ENCODE measurements at regions not wholly inside any gene's neighbourhood (a gene's known extent, or its start where the extent isn't known, plus 50 kb on each side); places are given as distances from the start of the nearest gene placed in this dataset.
"Not testable (repeated sequence)": the region's sequence is repeated elsewhere in the genome, so short reads cannot be mapped to it uniquely, and the experiment has no call there.

DNA sequence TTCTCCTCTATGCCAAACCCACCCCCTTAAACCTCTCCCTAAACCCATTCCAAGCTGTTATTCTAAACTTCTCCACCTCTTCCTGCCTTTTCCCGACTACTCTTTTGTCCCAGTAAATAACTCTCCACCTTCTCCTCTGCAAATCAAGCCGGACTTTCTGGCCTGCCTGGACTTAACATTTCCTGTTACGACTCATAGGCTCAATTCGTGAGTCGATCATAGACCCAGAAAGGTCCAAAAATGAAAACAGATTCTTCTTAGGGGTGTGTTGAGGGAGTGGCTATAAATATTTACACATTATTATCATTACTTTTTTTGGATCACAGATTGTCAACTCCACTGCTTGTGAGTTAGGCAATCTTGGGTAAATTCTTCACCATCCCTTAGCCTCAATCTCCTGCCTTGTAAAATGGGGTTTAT, 59.0 kb upstream of the HABP2 start:
- no peak for DNase-seq

DNA sequence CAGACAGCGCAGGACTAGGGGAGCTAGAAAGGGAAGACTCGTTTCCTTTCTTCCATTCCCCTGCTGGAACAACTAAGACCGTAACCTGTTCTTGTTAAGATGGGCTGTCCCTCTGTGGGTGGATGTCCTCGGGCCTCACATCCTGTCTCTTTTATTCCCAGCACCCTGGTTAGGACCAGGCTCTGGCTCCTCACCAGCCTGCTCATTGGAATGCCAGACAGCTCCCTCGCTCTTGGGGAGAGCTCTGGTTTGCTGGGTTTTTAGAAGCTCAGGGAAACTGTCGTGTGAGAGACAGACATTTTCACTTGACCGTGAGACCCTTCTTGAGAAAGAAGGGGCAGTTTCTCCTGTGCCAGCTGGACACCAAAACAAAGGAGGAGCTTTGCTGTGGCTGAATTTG, 58.1 kb upstream of the HABP2 start:
- no peak for DNase-seq

DNA sequence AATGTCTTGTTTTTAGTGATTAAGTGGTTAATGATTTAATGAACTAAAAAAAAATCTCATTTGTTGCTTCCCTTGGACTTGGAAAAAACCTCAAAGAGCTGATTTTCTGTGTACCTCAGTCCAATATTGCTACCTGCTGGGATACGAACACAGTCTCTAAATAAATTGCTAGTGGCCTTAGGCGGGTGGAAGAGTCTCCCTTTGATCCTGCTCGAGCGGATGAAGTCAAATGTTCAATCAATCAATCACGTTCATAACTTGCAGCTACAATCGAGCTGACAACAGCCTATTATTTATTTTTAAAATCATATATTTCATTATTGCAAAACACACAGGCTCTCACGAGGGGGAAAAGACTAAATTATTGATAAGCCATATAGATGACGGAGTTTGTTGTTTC, 57.3 kb upstream of the HABP2 start:
- no peak for DNase-seq

- peak; percentile 31 for DNase-seq
These were observed 56.4 kb upstream of the HABP2 start for GRCh38 chr10:113496111-113497109.

DNA sequence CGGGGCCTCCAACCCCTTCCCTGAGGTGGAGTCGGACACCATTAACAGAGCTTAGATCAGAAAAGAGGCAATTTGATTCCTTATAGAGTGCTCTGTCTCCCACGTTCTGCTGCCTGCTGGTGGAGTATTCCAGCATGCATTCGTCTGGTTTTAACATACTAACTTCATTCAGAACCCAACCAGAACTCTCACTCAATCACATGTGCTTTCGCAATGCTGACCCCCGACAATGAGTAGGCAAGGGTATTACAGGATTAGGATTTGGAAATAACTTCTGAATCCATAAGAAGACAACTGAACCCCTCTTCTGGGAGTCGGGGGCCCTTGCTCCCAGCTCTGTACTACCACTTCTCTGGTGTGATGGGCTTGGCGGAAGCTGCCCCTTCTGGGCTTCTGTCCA, 55.7 kb upstream of the HABP2 start:
- no peak for DNase-seq

- DNase-seq, result no peak
These were observed 53.9 kb upstream of the HABP2 start for GRCh38 chr10:113498997-113499396.

- DNase-seq, result no peak
These were observed 53.0 kb upstream of the HABP2 start for GRCh38 chr10:113499806-113500205.

- not testable (repeated sequence) for DNase-seq
These were observed 51.8 kb upstream of the HABP2 start for GRCh38 chr10:113501031-113501430.

Data from renal pelvis (tissue), 1 donor.